ENCODE measurements at regions not wholly inside any gene's neighbourhood (a gene's known extent, or its start where the extent isn't known, plus 50 kb on each side); places are given as distances from the start of the nearest gene placed in this dataset.

DNA sequence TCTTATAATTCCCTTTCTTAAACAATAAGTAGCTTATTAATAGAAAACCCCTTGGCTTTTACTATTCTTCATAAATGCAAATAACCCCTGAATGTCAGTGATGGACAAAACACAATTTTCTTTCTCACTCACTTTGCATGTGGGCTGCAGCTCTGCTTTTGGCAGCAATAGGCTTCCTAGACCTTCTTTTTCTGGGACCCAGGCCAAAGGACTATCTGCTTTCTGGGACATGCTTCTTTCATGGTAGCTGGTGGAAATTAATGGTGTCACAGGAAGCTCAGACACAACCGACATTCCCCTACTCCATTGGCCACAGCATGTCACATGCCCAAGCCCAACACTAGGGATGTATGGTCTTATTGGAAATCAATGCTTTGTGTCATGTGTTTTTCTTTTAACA, 134.3 kb upstream of the MDFIC start:
- no peak overlapping the region for H3K4me3 ChIP-seq (ENCODE audit: low read depth, low read length)
- no peak for DNase-seq (ENCODE audit: low read depth)
- TF ChIP-seq, protein P1, sequence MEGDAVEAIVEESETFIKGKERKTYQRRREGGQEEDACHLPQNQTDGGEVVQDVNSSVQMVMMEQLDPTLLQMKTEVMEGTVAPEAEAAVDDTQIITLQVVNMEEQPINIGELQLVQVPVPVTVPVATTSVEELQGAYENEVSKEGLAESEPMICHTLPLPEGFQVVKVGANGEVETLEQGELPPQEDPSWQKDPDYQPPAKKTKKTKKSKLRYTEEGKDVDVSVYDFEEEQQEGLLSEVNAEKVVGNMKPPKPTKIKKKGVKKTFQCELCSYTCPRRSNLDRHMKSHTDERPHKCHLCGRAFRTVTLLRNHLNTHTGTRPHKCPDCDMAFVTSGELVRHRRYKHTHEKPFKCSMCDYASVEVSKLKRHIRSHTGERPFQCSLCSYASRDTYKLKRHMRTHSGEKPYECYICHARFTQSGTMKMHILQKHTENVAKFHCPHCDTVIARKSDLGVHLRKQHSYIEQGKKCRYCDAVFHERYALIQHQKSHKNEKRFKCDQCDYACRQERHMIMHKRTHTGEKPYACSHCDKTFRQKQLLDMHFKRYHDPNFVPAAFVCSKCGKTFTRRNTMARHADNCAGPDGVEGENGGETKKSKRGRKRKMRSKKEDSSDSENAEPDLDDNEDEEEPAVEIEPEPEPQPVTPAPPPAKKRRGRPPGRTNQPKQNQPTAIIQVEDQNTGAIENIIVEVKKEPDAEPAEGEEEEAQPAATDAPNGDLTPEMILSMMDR (IDR thresholded peaks at IDR 0.05; ENCODE audit: insufficient read depth, low read depth, low read length) = no peak

DNA sequence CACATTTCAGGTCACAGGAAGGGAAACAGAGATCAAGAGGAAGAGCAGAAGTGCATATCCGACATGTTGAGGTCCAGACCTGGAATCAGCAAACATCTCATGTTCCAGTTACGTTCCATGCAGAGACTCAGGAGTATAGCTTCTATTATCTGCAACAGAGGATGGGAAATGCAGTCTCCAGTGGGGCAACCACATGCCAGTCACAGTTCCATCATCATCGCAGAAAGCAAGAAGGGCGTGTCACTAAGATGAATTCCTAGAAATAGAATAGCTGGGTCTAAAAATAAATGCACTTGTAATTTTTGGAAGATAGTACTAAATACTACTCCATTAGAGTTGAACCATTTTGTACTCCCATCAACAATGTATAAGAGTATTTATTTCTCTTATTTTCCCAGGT, 133.2 kb upstream of the MDFIC start:
- DNase-seq (ENCODE audit: low read depth) = no peak
- no peak overlapping the region for H3K4me3 ChIP-seq (ENCODE audit: low read depth, low read length)
- TF ChIP-seq, protein P1 (IDR thresholded peaks at IDR 0.05; ENCODE audit: insufficient read depth, low read depth, low read length) = no peak

DNA sequence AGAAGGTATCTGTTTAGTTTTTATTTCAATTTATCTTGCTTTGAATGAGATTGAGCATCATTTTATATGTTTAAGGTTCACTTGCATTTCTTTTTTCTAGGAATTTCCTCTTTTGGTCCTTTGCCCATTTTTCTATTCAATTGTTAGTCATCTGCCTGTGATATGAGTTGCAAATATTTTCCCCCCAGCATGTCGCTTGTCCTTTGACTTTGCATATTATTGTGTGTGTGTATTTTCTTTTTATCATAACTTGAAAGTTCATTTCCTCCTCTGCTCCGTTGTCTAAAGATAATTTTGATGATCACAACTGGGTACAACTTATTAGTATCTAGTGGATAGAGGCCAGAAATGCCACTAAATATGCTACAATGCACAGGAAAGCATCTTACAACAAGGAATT, 132.7 kb upstream of the MDFIC start:
- H3K4me3 ChIP-seq (ENCODE audit: low read depth, low read length) = no peak overlapping the region
- DNase-seq (ENCODE audit: low read depth) = no peak
- TF ChIP-seq, protein P1 (IDR thresholded peaks at IDR 0.05; ENCODE audit: insufficient read depth, low read depth, low read length) = no peak

DNA sequence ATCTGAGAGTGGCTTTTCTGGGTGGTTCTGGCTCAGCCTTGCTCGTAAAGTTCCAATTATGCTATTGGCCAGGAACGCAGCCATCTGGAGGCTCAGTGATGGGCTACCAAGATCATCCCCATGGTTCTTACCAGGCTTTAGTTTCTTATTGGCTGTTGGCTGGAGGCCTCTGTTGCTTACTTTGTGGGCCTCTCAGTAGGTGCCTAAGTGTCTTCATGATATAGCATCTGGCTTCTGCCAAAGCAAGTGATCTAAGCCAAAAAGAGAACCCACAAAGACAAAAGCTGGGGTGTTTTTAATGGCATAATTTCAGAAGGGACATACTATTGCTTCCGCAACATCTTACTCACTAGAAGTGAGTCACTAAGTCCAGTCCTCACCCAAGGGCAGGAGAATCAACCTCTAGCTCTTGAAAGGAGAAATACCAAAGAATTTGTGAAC, 132.0 kb upstream of the MDFIC start:
- H3K4me3 ChIP-seq (ENCODE audit: low read depth, low read length) = no peak overlapping the region
- DNase-seq (ENCODE audit: low read depth) = peak; percentile 36
- TF ChIP-seq, protein P1 (IDR thresholded peaks at IDR 0.05; ENCODE audit: insufficient read depth, low read depth, low read length) = no peak

DNA sequence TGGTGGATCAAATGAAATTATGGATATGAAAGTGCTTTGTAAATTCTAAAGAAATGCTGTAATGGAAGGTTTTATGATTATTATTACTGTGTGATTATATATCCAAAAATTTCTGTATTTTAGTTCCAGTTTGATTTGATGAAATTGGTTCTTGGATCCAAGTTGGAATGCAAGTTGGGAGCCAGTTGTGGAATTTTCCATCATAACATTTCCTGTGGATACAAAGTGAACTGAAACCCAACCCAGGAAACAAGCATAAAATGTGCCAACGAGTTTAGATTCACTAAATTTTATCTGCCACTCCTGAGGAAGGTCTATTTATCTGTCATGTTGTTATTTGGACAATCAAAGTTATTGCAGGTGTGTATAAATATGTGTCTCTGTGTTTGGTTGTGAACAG, 131.4 kb upstream of the MDFIC start:
- no peak overlapping the region for H3K4me3 ChIP-seq (ENCODE audit: low read depth, low read length)
- TF ChIP-seq, protein P1 (IDR thresholded peaks at IDR 0.05; ENCODE audit: insufficient read depth, low read depth, low read length) = no peak
- DNase-seq (ENCODE audit: low read depth) = no peak

DNA sequence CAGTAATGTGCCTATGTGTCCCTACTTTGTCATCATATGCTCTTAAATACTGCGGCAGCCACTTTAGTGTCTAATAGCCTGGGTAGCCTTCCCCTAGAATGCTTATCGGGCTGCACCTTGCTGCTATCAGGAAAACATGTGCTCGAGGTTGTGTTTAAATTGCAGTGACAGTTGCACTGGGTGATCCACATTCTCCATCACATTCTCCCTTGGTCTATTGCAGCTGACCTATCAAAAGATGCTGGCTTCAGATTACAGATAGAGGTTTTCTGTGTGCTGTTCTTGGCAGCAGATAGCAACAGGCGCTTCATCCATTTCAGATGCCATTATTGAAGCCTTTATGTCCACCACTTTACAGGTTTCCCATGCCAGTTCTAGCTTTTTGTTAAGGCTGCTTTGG, 130.1 kb upstream of the MDFIC start:
- DNase-seq (ENCODE audit: low read depth) = no peak
- TF ChIP-seq, protein P1 (IDR thresholded peaks at IDR 0.05; ENCODE audit: insufficient read depth, low read depth, low read length) = no peak

DNA sequence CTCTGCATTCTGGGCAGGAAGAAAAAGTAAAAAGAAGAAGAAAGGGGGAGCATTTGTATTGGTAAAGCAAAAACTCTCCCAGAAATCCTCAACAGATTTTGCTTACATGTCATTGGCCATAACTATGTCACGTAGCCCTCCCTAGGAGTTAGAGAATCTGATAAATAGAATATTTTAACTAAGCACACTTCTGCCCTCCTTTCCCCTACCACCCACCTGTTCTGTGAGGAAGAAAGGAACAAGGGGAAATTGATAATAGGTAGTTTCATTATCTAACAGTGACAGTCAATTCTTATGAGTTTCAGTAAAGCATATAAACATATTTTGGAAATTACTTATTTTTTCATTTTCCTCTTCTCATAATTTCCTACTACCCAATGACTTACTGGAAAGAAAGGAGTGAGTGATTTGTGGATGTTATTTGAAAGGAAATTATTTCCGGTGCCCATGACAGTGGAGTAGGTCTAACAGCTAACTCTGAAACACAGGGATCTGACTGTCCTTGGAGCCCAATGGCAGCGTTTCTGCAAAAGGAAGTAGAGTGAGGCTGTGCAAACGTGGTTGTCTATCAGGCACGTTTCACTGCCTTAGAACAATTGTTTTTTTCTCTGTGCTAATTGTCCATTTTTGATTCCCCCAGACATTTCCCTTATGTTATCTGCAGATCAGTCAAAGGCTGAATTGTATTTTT, 128.6 kb upstream of the MDFIC start:
- no peak for DNase-seq (ENCODE audit: low read depth)
- TF ChIP-seq, protein P1 (IDR thresholded peaks at IDR 0.05; ENCODE audit: insufficient read depth, low read depth, low read length) = no peak
- no peak overlapping the region for H3K4me3 ChIP-seq (ENCODE audit: low read depth, low read length)

More for the DNA sequence above, 130.1 kb upstream of the MDFIC start:
- H3K4me3 ChIP-seq (ENCODE audit: low read depth, low read length) = no peak overlapping the region
